ENCODE measurements at regions not wholly inside any gene's neighbourhood (a gene's known extent, or its start where the extent isn't known, plus 50 kb on each side); places are given as distances from the start of the nearest gene placed in this dataset.

- TF ChIP-seq CTCF (IDR thresholded peaks at IDR 0.05; ENCODE audit: poor library complexity) (no peak), EZH2 (IDR thresholded peaks at IDR 0.05; ENCODE audit: borderline replicate concordance) (no peak), EZH2phosphoT487 (IDR thresholded peaks at IDR 0.05; ENCODE audit: low read depth, severe bottlenecking, unreplicated experiment) (no peak)
Observed at GRCh38 chr15:62509395-62509958, 344.4 kb upstream of the C2CD4B start.
